CD4-positive, alpha-beta T cell treated with Interferon alpha-2 for 1 hour (primary cell): ENCODE measurements at regions not wholly inside any gene's neighbourhood (a gene's known extent, or its start where the extent isn't known, plus 50 kb on each side); places are given as distances from the start of the nearest gene placed in this dataset.
"Not testable (repeated sequence)": the region's sequence is repeated elsewhere in the genome, so short reads cannot be mapped to it uniquely, and the experiment has no call there.

Experiments
- DNase-seq, 2 donors: peaks; one replicate each; pipeline ENCODE4 v3.0.0-alpha.2; 2020 to 2022

GRCh38 chr2:239882331-239882732, 142.8 kb downstream of the NDUFA10 start:
- peak; percentile 40 to 71 for DNase-seq

DNA sequence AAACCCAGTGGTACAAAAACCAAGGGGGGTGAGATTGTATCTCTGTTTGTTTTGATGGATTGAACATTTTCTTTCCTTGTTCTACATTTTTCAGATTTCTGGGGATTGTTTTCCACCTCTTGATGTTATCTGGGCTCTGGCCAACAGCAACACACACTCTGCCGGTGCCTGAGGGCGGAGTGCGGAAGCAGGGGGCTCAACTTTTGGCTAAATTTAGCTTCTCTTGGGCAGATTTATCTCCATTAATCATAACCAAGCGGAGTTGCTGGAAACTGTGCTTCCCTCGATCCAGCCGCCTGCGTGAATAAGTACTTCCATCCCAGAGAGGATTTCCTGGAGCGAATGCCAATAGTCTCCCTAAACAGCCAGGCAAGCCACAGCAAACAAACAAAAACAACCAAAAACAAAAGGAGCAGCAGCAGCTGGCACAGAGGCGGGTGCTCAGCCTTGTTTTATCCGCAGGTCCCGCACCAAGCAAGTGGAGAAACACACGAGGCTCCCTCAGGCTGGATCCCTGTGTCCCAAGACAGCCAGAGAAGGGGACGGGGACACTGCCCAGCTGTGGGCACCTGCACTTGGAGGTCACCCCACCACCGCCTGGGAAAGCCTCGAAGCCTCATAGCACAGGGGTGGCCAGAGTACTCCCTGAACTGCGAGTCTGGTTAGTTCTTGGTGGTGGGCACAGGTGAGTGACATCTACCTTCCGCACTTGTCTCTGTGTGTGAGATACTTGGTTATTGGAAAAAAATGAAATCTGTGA, 143.4 kb downstream of the NDUFA10 start:
- DNase-seq, result no peak

- no peak for DNase-seq
Measured at GRCh38 chr2:239881031-239881471, 144.1 kb downstream of the NDUFA10 start.

DNA sequence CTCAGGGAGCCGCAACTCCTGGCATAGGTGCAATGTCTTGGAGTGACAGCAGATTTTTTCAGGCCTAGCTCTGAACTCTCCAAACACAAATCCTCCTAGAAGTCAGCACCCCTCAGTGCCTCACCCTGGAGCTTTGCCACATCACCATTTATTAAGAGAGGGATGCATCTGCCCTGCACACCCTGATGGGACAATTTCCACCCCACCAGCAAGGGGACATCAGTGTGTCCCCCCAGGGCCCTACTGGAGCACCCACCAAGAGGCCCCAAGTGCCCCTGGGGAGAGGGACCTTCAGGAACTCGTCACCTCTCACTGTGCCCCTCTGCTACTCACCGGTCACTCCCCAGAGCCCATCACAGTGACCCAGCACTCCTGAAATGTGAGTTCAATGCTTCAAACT, 144.7 kb downstream of the NDUFA10 start:
- no peak for DNase-seq

GRCh38 chr2:239879423-239880084, 145.6 kb downstream of the NDUFA10 start:
- DNase-seq, result no peak

DNA sequence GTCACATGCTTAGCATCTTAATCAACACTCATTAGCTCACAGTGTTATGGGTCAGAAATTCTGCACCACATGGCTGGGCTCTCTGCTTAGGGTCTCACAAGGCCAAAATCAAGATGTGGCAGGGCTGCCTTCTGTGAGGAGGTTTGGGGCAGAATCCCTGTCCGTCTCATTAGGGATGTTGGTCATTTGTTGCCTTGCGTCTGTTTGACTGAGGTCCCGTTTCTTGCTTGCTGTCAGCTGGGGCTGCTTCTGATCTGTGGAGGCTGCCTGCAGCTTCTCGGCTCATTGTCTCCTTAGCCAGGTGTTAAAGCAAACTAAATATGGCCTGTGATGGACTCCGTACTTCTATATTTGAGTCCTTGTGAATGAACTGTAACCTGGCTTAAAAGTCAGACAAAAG, 146.5 kb downstream of the NDUFA10 start:
- no peak for DNase-seq

DNA sequence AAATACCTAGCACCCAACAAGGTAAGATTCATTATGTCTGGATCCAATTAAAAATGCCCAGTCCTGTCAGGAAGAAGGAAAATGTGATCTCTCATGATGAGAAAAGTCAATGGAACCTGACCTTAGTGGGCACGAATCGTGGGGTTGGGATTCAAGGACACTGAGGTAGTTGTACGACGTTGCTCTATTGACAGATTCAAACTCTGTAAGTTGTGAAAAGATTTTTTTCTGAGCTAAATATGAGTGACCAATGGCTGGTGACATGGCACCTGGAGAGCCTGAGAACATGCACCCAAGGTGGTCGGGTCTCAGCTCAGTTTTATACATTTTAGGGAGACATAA, 148.2 kb downstream of the NDUFA10 start:
- no peak for DNase-seq

DNA sequence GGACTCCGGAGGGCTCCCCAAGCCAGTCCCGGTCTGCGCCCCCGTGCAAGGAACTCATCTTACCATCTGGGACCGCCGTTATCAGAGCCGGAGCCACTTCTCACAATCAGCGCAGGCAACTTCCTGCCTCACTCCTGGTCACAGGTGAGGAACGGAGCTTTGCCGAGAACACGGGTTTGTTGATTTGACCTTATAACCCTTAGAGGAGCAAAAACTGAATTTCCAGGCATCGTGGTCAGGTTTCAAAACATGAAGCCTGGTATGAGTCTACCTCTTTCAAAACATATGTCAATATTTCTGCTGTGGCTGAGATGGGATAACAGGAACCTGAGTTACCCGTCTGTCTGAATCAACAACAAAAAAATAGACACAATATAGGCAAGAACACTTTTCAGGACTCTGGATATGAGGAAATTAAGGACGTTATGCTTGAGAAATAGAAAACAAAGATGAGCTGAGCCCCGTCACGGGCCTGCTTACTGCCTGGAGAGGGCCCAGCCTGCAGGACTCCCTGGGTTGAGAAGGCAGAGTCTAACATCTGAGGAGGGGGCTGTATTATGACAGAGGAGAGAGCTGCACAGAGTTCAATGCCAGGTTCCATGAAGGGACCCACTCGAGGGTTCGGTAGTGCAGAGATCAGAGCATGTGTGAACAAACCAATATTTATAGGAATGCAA, 148.7 kb downstream of the NDUFA10 start:
- no peak for DNase-seq

GRCh38 chr2:239874636-239875356, 150.3 kb downstream of the NDUFA10 start:
- DNase-seq, result no peak

DNA sequence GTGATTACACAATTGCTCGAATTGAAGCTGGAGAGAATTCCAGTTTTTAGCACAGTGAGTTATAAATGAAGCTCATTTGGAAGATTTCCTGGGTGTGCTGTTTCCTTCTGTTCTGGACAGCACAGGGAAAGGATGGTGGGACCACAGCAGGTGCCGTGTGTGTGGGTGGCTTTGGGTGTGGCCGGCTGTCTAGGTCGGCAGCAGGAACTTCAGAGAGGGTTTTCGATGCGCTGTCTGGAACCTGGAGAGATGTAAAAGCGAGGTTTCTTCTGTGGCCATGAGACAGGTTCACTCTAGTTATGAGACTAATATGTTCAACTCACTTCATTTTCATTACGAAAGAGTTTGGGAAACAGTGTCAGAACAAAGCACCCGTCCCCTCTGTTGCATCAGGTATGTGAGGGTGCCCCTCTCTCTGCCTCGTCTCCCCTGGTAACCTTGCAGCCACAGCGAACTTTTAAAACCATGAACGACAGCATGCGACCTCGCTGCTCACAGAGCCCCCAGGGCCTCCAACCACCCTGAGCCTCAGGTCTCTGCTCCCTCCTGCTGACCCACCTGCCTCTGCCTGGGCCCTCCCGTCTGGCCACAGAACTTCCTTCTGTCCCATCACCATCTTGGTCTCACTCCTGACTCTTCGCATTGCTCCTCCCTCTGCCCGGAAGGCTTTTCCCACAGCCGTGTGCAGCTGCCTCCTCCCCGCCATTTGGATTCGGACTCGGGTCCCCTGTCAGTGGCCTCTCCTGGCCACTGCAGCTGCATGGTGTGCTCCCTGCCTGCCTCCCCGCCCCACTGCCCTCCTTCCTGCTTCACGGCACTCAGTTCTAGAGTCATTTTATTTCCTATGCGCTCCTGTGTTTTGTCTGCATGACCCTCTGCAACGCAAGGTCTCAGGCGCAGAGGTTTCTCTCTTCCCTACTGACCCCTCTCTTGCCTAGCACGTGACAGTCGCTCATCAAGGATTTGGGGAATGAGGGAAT, 151.2 kb downstream of the NDUFA10 start:
- no peak for DNase-seq

DNA sequence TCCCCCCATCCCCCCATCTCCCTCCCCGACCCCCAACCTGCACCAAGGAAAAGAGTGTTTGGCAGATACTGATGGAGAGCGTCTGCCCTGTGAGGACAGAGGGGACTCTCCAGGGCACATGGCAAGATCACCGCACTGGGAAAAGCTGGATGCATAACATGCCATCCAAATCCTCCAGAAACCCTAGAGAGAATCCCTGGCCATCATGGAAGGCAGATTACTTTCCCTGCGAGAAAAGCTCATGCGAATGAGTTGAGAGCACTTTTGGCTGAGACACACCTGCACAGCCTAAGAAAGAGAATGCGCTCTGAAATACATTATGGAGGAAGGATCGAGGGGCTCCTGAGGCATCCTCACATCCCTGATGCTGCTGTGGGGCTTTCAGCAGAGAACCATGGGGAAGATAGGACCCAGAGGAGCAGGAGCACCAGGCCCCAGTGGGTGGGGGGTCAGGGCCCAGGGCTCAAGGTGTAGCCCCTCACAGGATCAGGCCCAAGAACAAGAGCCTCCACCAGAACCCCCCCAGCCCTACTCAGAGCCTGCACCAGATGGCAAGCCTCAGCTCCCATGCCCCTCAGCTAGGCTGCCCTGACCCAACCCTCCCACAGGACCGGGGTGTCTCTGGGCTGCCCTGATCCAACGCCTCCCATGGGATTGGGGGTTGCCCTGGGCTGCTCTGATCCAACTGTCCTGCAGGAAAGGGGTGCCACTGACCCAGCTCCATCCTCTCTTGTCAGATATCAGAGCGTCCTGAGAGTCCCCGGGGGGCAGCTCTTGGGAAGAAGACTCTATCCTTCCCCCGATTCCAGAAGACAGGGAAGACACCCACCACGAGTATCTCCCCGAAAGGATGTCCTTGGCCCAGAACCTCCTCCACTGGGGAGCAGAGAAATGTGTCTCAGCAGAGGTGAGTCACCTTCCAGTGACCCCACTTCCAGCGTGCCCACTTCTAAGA, 153.4 kb downstream of the NDUFA10 start:
- no peak for DNase-seq

DNA sequence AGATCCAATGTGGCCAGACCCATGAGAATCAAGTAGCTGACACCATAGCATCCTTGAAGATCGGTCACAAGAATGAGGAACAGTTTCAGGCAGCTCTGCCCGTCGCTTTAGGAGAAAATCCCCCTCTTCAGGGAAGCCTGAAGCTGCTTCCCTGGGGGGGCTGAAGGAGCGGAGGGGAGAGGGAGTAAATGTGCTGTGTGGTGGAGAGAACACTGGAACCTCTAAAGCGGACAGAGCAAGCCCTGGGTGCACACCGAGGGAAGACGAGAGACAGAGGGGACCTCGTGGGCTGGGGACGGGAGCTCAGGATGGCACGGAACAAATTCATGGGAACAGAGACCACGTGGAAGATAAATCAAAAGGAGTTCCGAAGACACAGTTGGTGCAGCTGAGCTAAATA, 154.3 kb downstream of the NDUFA10 start:
- no peak for DNase-seq

DNA sequence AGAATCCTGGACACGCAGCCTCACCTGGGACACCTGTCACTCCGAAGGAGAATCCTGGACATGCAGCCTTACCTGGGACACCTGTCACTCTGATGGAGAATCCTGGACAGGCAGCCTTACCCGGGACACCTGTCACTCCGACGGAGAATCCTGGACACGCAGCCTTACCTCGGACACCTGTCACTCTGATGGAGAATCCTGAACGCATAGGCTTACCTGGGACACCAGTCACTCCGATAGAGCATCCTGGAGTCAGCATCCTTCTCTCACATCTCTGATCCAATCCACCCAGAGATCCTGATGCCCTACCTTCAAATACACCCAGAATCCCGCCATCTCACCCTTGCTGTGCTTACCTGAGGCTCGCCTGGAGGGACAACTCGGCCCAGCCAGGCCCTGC, 154.9 kb downstream of the NDUFA10 start:
- no peak for DNase-seq

DNA sequence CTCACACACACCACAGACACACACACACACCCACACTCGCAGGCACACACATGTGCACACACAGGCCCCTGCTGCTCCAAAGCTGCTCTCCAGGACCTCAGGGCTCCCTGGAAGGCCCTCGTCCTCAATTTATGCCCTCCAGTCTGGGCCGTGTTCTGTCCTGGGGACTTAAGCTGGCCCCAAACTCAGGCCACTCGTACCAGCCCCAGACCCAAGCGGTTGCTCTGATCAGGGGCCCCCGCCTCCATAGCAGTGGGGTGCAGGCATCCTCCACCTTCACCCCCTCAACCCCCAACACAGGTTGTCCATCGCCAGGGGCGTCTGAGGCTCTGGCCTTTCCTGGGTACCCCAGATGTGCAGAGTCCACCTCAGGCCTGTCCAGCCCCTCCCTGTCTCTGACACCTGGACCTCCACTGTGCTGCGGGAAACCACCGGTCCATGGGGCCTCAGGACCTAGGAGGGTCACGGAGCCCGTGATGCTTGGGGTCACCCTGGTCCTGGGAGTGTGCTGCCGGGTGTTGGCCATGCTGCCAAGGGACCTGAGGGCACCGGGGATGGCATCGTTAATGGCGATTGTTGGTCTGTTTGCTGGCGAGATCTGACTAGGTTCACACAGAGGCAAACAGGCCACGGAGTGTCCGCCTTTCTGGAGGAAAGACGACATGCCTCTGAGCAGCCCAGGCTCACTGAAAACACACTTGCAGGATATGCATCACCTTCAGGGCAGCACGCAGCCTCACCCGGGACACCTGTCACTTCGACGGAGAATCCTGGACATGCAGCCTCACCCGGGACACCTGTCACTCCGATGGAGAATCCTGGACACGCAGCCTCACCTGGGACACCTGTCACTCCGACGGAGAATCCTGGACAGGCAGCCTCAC, 155.6 kb downstream of the NDUFA10 start:
- no peak for DNase-seq

- DNase-seq, result no peak
Measured at GRCh38 chr2:239868556-239869181, 156.5 kb downstream of the NDUFA10 start.

DNA sequence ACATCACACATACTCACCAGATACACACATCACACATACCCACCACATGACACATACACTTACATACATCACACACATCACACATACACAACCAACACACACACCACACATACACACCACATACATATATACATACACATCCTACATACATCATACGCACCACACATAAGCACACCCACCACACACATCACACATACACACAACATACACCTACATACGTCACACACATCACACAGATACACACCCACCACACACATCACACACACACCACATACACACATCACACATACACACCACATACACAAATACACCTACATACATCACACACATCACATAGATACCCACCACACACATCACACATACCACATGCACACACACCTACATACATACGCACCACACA, 158.4 kb downstream of the NDUFA10 start:
- no peak for DNase-seq

DNA sequence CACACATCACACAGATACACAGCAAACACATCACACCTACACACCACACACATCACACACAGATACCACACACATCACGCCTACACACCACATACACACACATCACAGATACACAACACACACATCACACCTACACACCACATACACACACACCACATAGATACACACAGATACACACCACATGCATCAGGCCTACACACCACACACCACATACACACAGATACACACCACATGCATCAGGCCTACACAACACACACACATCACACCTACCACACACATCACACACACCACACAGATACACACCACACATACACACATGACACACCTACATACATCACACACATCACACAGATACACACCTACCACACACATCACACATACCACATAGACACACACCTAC, 158.8 kb downstream of the NDUFA10 start:
- DNase-seq, result no peak

GRCh38 chr2:239865856-239866255, 159.3 kb downstream of the NDUFA10 start:
- not testable (repeated sequence) for DNase-seq

DNA sequence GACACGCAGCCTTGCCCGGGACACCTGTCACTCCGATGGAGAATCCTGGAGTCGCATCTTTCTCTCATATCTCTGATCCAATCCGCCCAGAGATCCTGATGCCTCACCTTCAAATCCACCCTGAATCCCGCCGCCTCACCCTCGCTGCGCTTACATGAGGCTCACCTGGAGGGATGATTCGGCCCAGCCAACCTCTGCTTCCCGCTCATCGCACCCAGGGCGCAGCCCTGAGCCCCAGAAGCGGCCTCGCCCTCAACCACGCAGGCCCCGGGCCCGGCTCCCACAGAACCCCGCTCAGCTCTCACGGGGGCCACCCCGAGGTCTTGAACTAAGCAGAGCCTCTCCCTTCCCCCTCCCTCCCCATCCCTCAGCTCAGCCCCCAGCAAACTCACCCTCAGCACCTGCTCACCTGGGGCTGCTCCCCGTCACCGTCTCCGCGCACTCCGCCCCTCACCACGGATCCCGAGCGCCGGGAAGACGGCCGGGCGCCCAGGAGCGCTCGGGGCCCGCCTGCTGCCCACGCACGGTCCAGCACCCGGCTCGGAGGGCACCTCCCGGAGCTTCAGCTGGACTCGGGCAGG, 160.0 kb downstream of the NDUFA10 start:
- DNase-seq, result no peak
